ENCODE measurements at regions not wholly inside any gene's neighbourhood (a gene's known extent, or its start where the extent isn't known, plus 50 kb on each side); places are given as distances from the start of the nearest gene placed in this dataset.

DNA sequence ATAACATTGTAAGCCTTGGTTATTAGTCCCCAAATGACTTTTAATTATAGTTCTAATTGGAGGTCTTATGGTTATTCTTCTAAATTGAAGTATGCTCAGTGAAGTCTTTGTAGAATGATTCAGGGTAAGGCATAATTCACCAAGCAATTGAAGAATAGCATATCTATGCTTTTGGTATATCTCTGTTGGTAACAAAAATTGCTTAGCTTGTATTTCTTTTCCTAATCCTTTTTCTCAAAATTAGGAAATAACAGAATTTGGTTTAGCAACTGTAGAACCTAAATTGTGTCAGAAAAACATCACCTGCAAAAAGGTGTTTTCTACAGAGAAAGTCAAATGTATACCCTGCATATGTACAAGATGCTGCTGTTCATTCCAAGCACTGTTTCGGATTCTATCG is 189.2 kb upstream of the EPHA4 start:
- no peak for TF ChIP-seq EZH2phosphoT487 (conservative IDR thresholded peaks at IDR 0.05; ENCODE audit: low read length)
- TF ChIP-seq, protein P1, sequence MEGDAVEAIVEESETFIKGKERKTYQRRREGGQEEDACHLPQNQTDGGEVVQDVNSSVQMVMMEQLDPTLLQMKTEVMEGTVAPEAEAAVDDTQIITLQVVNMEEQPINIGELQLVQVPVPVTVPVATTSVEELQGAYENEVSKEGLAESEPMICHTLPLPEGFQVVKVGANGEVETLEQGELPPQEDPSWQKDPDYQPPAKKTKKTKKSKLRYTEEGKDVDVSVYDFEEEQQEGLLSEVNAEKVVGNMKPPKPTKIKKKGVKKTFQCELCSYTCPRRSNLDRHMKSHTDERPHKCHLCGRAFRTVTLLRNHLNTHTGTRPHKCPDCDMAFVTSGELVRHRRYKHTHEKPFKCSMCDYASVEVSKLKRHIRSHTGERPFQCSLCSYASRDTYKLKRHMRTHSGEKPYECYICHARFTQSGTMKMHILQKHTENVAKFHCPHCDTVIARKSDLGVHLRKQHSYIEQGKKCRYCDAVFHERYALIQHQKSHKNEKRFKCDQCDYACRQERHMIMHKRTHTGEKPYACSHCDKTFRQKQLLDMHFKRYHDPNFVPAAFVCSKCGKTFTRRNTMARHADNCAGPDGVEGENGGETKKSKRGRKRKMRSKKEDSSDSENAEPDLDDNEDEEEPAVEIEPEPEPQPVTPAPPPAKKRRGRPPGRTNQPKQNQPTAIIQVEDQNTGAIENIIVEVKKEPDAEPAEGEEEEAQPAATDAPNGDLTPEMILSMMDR (IDR thresholded peaks at IDR 0.05; ENCODE audit: insufficient read depth, low read length, poor library complexity, severe bottlenecking): no peak
